D341Med (cell line): ENCODE measurements at regions not wholly inside any gene's neighbourhood (a gene's known extent, or its start where the extent isn't known, plus 50 kb on each side); places are given as distances from the start of the nearest gene placed in this dataset.
A peak's percentile ranks its signal among the peaks of the same experiment; 100 is the strongest.
"Not testable (repeated sequence)": the region's sequence is repeated elsewhere in the genome, so short reads cannot be mapped to it uniquely, and the experiment has no call there.

Experiments used
- DNase-seq: peaks from one replicate; pipeline ENCODE4 v3.0.0; 2012; ENCODE audit warnings: low spot score

DNA sequence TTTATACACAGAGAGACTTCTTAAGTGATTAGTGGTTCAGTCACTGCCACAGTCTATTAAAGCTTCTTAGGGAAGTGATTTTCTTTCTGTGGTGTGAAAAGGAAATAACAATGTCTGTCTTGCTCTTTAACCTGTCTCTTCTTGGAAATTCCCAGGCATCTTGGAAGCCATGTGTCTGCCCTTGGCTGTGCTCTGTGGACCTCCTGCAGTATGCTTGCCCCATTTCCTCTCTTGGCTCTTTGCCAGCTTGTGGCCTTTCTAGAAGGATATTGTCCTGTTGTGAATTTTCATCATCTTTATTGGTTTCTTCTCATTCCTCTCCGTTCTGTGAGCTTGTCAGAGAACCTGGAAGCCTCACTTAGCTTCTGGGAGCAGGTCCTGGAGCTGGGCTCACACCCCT is 338.4 kb upstream of the C2CD4B start:
- DNase-seq: peak; percentile 43

DNA sequence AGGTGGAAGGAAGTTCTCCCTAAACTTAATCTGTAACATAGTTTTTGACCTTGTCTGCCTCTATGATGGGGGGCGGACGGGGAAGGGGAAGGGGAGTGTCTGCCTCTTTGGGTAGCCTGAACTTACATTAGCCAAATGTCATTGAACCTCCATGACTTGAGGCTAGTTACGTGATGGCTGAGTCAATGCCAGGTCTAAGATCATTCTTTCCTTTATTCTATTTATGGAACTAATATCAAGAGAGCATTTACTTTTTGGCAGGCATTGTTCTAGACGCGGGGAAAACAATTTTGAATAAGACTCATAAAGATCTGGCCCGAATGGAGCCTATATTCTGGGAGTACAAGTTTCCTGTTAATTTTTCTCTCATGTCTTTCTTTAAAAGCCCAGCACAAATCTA is 340.7 kb upstream of the C2CD4B start:
- no peak for DNase-seq

DNA sequence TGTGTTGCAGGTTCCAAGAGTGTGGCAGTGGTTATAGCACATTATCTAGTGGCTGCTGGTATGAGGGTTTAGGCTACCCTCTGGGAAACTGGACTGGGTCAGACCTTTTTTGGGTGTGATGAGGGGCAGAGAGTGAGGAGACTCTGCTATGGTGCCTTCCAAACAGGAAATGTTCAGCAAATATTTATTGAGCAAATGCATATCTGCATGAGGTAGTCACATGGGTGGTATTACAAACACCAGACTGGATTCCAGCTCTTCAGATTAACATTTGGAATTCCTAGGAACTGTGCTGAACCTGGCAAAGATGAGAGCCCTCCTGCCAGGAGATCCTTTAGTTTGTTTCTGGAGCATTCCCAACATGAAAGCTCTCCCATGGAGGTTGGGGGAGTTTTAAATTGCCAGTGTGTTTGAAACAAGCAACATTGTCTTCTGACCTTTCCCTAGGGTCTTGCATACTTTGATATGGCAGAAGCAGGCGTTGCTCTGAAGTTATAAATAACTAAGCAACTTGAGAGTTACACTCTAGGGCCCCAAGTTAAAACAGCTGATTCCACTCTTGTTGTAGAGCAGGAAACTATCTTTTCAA is 341.2 kb upstream of the C2CD4B start:
- DNase-seq: no peak

DNA sequence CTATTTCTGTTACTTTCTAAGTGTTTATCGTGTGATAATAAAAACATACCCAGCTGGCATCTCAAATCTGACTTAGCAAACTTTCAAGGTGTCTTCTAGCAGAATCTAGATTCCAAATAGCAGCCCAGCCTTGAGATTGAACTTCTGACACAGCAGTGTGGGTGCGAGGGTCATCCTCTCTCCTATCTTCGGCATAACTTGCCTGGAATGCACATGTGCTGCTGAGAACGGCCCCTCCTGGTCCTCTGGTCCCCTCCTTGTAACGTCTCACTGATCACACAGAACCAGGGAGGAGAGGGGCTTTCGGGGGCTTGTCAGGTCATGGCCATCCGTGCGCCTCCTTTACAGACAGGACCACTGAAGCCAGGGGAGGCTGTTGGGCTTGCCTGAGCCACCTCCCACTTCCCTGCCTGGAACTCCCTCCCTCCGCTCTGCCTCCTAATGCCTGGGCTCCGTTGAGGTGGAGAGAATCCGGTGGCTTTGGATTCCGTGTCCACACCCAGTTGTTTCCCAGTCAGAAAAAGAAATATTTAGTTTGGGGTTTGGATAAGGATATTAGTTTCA is 344.4 kb upstream of the C2CD4B start:
- no peak for DNase-seq

DNA sequence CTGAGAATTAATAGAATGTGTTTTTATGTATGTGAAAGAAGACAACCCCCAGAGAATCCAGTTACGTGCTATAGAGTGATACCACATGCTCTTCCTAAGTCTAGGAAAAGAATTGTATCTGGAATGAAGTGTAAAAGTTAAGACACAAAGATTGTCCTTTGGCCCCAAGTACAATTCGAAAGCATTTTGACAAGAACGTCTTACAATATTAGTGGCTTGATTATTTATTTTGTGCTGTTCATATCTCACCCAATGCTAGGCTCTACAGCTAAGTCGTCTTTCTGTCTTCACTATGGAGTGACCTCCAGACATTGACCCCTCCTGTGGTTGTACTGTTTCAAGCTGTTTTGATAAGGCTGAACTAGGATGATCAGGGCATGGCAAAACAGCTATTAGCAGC is 345.7 kb upstream of the C2CD4B start:
- no peak for DNase-seq

DNA sequence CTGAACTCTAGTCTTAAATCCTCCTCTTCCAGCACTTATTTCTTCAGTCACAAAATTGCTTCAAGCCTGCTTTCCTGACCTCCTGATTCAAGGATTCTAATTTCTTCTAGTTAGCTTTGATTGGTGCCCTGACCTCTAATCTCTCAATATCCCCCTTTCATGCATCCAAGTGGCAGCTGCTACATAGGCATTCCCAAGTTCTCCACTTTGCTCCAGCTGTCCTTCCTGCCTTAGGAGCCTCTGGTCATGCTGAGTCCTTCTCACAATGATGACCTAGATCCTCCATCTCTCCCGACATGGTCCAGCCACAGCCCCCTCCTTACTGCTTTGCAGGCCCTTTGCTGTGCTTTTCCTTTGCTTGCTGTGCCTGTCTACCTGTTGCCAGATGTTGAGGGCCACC is 347.8 kb upstream of the C2CD4B start:
- no peak for DNase-seq

DNA sequence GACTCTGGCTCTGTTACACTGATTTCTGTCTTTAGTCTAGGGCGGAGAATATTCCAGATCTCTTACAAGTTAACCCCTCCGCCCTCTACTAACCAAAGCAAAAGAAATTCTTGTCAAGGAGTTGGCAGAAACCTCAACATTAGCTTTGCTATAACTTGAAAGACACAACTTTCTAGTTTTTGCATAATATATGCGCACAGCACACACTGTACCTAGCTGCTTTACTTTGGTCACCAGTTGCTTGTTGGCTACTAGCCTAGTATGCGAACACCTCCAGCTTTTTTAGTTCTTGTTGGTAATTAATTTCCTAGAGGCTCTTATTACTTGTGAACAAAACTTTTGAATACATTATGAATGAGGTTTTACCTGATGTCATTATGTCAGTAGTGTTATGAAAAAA is 348.8 kb upstream of the C2CD4B start:
- DNase-seq: no peak

DNA sequence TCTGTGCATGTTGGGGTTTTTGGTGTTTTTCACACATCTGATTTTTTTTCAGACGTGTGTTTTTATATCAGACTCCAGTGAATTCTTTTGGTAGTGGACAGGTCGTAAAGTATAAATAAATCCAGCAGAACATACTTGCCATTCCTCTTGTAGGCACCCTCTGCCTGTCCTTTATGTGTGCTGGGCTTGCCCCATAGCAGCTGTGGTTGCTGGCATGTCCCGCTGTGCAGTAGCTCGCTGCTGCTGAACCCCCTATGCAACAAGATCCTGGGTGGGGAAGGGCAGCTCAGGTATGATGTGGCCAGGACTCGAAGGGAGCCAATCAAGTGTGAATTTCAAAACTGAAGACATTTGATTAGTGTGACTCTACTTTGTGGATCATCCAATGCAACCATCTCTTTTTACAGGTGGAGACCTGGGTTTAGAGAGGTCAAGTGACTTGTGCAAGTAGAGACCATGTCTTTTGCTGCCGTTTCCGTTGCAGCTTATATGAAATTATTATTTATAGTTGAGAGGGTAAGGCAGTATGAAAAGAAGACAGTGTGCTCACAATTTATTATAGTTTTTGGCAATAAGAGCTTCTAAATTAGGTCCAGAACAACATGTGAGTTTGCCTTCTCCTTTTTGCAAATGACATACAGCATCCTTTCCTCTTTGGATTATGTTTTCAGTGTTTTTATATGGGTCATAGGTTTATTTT is 350.8 kb upstream of the C2CD4B start:
- no peak for DNase-seq

DNA sequence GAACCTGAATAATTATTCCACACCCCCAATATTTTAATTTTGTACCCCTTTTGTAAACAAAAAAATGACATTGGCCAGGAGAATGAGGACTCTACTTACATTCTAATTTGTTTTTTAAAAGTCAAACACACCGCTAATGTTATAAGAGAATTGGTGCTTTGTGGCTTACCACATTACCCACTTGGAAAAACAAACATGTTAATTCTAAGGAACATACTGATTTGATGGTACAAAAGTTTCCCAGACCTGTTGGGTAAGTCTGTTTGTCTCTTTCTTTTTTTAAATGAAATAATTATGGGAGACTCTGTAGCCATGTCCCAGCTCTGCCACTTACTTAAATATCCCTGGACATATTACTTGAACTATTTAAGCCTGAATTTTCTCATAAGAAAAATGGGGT is 352.5 kb upstream of the C2CD4B start:
- DNase-seq: no peak

DNA sequence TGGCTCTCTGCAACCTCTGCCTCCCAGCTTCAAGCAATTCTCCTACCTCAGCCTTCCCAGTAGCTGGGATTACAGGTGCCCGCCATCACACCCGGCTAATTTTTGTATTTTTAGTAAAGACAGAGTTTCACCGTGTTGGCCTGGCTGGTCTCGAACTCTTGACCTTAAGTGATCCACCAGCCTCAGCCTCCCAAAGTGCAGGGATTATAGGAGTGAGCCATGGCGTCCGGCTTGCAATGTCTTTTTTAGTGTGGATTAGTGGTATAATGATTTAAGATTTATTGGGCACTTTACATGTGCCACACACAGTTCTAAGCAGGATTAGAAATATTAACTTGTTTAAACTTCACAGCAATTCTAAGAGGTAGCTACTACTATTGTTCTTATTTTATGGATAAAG is 353.6 kb upstream of the C2CD4B start:
- DNase-seq: not testable (repeated sequence)

DNA sequence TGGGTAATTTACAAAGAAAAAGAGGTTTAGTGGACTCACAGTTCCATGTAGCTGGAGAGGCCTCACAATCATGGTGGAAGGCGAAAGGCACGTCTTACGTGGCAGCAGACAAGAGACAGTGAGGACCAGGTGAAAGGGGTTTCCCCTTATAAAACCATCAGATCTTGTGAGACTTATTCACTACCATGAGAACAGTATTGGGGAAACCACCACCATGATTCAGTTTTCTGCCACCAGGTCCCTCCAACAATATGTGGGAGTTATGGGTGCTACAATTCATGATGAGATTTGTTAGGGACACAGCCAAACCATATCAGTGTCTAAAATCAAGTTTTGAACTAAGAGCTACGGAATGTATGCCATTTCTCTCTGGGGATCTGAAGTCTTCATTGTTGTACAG is 354.8 kb upstream of the C2CD4B start:
- DNase-seq: no peak

DNA sequence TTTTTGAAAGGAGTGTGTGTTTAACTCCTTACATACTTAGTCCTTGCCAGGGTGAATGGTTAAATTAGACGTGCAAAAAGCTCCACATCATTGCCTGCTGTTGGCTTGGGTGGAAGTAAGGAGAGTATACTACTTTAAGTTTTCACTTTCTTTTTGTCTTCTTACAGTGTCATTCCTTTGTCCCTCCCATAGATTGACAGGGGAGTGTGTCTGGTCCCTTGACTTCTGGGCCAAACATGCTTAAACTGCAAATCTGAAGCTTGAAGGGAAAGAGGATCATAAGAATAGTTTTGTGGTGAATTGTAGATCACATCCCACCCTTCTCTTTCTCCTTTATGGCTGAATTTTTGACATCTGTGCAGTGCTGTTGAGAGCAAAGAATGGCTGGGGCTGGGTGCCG is 355.8 kb upstream of the C2CD4B start:
- no peak for DNase-seq

DNA sequence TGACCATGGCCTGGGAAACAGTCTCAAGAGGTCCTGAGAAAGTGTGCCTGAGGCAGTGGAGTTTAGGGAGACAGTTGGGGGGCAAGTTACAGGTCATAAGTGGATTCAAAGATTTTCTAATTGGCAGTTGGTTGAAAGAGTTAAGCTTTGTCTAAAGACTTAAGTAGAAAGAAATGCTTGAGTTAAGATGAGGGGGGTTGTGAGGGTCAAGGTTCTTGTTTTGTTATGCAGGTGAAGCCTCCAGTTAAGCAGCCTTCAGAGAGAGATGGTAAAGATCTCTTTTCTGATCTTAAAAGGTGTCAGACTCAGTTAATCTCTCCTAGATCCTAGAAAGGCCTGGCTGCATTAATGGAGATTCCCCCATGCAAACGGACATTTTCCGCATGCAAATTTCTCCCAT is 356.3 kb upstream of the C2CD4B start:
- DNase-seq: no peak

DNA sequence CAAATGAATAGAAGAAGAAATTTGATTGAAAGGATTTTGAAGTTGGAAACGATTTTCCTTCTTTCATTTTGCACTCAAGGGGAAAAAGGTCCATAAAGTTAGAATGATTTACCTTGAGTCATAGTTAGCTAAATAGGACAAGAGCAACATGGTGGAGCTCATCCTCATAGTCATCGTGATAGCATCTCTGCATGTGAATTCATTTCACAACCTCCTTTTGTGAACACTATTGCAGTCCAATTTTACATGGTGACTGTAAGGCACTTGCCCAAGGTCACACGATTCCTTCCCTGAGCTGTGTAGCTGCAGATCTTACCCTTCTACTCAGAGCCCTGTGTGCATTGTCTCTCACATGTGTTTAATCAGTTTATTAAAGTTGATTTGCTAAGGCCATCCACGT is 359.8 kb upstream of the C2CD4B start:
- DNase-seq: no peak

DNA sequence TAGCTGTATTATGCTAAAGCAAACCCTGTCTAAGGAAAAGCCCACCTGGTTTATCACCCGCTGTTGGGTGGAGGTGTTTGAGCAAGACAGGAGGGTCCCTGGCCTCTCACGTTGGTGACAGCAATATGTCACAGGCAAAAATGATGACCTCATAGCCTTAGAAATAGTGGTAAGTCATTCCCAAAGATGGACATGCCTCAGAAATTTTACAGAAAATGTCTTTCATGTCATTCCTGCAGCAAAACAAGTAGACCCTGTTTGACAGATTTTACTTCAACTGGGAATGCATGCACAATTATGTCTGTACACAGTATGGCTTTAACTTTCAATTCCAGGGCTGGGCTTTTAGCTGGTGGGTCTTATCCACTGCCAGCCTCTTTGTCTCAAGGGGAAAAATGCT is 362.3 kb upstream of the C2CD4B start:
- no peak for DNase-seq

DNA sequence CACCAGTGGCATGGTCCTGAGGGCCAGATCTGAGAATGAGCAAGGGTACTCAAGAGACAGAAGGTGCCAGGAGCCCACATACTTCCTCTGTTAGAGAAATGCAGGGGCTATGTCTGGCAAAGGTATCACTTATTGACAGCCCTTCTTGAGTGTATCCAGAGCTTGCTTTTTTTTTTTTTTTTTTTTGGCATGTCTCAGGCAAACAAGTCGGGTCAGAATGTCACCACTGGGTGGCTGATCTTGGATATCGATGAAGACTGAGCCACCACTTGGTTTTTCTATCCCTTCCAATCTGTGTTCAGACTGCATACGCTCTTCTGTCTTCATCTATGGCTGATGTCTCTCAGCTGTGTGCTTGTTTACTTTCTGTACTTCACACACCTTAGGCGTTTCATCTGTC is 363.4 kb upstream of the C2CD4B start:
- no peak for DNase-seq

DNA sequence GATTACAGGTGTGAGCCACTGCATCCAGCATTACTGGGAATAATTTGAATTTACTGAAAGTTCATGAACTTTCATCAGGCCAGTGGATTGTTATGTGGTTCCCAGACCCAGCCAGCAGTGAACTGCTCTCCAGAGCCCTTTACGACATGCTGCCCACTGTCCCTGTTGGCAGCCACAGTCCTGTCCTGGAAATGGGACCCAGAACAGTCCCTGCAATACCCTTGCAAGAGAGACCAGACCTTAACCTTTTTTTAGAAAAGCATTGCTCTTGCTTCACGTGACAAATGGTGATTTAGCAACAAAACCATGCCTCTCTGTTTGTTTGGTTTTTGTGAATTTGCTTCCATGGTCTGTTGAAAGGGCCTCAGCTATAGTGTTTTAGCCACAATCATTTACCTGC is 367.3 kb upstream of the C2CD4B start:
- no peak for DNase-seq

DNA sequence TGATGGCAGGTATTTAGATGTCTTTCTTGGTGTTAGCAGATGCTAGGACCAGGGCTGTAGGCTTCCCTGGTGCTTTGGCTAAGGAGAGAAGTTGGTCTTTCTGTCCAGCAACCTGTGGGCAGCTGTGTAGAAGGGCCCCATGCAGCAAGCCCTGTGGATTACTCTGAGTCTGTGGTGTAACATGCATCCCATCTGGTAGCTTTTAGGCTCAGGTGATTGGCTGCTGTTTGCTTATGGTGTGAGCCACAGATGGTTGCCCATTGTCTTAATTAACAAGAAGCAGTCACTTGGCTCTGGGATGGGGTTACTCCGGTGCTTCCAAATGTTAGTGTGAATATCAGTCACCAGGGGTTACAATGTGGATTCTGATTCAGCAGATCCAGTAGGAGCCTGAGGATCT is 368.6 kb upstream of the C2CD4B start:
- peak; percentile 86 for DNase-seq

DNA sequence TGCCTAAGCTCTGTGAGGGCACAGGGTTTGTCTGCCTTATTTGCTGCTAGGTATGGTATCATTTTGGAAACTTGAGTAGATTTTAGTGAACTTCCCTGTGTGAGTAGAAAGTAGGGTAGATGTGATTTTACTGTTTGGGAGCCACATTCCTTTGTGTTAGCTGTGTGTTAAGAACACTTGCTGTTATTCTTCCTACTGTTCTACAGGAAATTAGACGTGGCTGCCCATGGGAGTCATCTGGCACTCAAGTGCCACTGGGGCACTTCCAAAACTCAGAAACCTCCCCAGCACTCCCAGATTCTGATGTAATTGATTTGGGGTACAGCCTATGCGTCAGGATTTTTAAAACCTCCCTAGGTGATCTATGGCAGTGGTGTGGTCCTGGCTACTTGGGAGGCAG is 369.9 kb upstream of the C2CD4B start:
- no peak for DNase-seq

DNA sequence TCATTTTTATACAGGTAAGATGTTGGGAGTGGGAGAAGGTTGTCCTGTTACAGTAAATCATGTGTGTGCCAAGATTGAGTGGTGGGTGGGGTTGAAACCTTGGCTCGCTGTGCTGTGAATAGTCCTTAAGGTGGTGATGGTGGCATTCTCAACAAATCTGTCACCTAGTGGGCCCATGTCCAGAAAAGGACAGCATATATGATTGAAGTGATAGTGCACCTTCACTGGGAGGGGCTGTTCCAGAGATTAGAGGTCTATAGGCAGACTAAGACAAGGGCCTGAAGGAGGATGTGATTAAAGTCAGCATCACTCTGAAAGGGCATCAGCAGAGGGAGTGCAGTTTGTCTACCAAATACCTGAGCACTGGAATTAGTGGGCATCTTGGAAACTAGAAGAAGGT is 374.2 kb upstream of the C2CD4B start:
- DNase-seq: no peak

DNA sequence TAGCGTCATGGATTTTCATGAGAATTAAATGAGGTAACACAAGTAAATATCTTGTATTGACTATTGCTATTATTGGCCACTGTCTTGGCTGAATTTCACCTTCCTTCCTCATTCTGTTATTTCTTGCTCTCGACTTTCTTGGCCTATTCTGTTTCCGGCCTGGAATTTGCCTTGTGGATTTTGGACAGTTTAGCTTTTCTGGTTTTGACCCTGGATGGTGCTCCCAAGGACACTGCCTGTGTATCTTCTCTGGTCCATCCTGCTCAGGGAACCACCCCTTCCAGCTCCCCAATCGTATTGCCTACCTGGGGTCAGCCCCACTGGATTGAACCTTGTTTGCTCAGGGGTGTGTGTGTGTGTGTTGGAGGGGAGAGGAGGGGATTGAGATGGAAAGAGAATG is 376.2 kb upstream of the C2CD4B start:
- DNase-seq: no peak

DNA sequence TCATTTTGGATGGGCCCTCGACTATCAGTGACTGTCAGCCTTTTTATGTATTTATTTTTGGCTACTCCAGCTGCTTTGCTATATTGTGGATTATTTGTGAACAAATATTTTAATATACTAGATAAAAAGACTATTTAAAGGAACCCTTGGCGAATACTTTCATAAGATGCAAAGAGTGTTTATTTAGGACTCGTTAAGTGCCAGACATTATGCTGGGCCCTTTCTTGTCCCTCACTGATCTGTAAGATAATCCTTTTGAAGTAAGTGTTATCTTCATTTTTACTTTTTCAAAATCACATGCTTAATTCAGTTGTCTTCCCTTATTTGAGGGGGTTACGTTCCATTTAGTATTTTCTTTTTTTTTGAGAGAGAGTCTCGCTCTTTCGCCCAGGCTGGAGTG is 376.8 kb upstream of the C2CD4B start:
- no peak for DNase-seq

DNA sequence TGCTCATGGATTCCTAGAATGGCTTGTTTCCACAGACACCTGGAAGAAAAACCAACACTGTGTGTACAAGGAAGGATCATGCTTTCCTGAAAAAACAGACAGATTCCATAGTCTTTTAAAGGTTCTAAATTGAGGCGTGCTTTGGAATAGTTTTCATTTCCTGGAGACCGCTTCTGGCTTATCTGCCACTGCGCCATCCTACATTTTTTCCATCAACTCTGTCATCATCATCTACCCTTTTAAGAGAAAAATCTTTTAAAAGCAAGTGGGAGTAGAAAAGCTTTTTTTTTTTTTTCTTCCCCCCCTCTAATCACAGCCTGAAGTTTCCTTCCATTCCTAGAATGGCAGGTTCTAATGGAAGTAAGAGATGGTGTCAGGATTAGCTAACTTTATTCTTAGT is 379.4 kb upstream of the C2CD4B start:
- DNase-seq: no peak
